MM.1S (cell line): ENCODE measurements at regions not wholly inside any gene's neighbourhood (a gene's known extent, or its start where the extent isn't known, plus 50 kb on each side); places are given as distances from the start of the nearest gene placed in this dataset.

Experiments
- DNase-seq: peaks from one replicate; pipeline ENCODE4 v3.0.0-alpha.2; 2015
- H2AFZ ChIP-seq: fragments of 300-600 bp; sonication (generic); 2 replicates; pipeline ENCODE4 v1.6.0; 2016; ENCODE audit warnings: antibody characterized with exemption, low read length
- H3F3A ChIP-seq: fragments of 300-600 bp; sonication (generic); 2 replicates; pipeline ENCODE4 v1.6.1; 2016; ENCODE audit warnings: mild to moderate bottlenecking, antibody characterized with exemption, low read length, moderate library complexity, mixed read lengths; ENCODE audit not compliant: insufficient read depth
- H3K27ac ChIP-seq: fragments of 300-600 bp; sonication (generic); 2 replicates; pipeline ENCODE4 v1.5.1; 2016; ENCODE audit warnings: mild to moderate bottlenecking, low read length
- H3K27me3 ChIP-seq: fragments of 300-600 bp; sonication (generic); replicated peaks from 2 replicates; pipeline ENCODE4 v1.6.0; 2016; ENCODE audit warnings: low read length; ENCODE audit not compliant: insufficient read depth
- H3K36me3 ChIP-seq: fragments of 300-600 bp; sonication (generic); replicated peaks from 2 replicates; pipeline ENCODE4 v1.6.1; 2016; ENCODE audit warnings: mild to moderate bottlenecking, low read length, mixed read lengths; ENCODE audit not compliant: insufficient read depth
- H3K4me1 ChIP-seq: fragments of 300-600 bp; sonication (generic); 2 replicates; pipeline ENCODE4 v1.6.1; 2016; ENCODE audit warnings: low read length, mixed read lengths
- H3K4me2 ChIP-seq: fragments of 300-600 bp; sonication (generic); 2 replicates; pipeline ENCODE4 v1.6.0; 2016; ENCODE audit warnings: low read depth, low read length
- H3K4me3 ChIP-seq: fragments of 300-600 bp; sonication (generic); 2 replicates; pipeline ENCODE4 v1.5.1; 2016; ENCODE audit warnings: low read length, mixed read lengths
- H3K79me2 ChIP-seq: fragments of 300-600 bp; sonication (generic); 2 replicates; pipeline ENCODE4 v1.6.1; 2016; ENCODE audit warnings: mixed run types, low read length, mixed read lengths
- H3K9ac ChIP-seq: fragments of 300-600 bp; sonication (generic); 2 replicates; pipeline ENCODE4 v1.6.1; 2016; ENCODE audit warnings: low read length, mixed read lengths
- H3K9me2 ChIP-seq: fragments of 300-600 bp; sonication (generic); replicated peaks from 2 replicates; pipeline ENCODE4 v1.6.1; 2016; ENCODE audit warnings: mild to moderate bottlenecking, low read length, mixed read lengths; ENCODE audit not compliant: insufficient read depth
- H3K9me3 ChIP-seq: fragments of 300-600 bp; sonication (generic); replicated peaks from 2 replicates; pipeline ENCODE4 v1.6.1; 2016; ENCODE audit warnings: mild to moderate bottlenecking, low read length, mixed read lengths; ENCODE audit not compliant: insufficient read depth
- H4K20me1 ChIP-seq: fragments of 300-600 bp; sonication (generic); 2 replicates; pipeline ENCODE4 v1.6.1; 2016; ENCODE audit warnings: mild to moderate bottlenecking, low read length, moderate library complexity, mixed read lengths; ENCODE audit not compliant: insufficient read depth
- CTCF ChIP-seq: fragments of 300-600 bp; sonication (generic); IDR thresholded peaks from 2 replicates; pipeline ENCODE4 v1.5.1; 2016; ENCODE audit warnings: antibody characterized with exemption, low read length, mixed read lengths
- EZH2 ChIP-seq: fragments of 300-600 bp; sonication (generic); optimal IDR thresholded peaks from 2 replicates; pipeline ENCODE3; 2017; ENCODE audit warnings: low read depth, mild to moderate bottlenecking, antibody characterized with exemption, low read length, mixed read lengths
- EZH2phosphoT487 ChIP-seq: fragments of 300-600 bp; sonication (generic); IDR thresholded peaks from 2 replicates; pipeline ENCODE4 v1.6.1; 2018; ENCODE audit warnings: antibody characterized with exemption, low read length

GRCh38 chr12:114767906-114768722 lies 84.1 kb upstream of the TBX3 start:
- Histone ChIP-seq H3K4me2 (no peak overlapping the region), H3K36me3 (no peaks in the 10 kb centered on the region), H3F3A (no peaks in the 10 kb centered on the region), H3K9me3 (no peaks in the 10 kb centered on the region), H3K27me3 (no peaks in the 10 kb centered on the region), H3K4me3 (no peak overlapping the region), H4K20me1 (no peaks in the 10 kb centered on the region), H2AFZ (no peak overlapping the region), H3K4me1 (no peaks in the 10 kb centered on the region), H3K79me2 (no peaks in the 10 kb centered on the region), H3K27ac (no peak overlapping the region), H3K9ac (no peak overlapping the region), H3K9me2 (no peaks in the 10 kb centered on the region)
- no peak for TF ChIP-seq CTCF
- no peak for TF ChIP-seq EZH2
- no peak for DNase-seq

GRCh38 chr12:114767084-114767760 lies 83.2 kb upstream of the TBX3 start:
- no peaks in the 10 kb centered on the region for H3K4me1 ChIP-seq
- no peak overlapping the region for H2AFZ ChIP-seq
- no peak overlapping the region for H3K4me2 ChIP-seq
- no peak overlapping the region for H3K4me3 ChIP-seq
- H3F3A ChIP-seq, result no peaks in the 10 kb centered on the region
- no peak overlapping the region for H3K27ac ChIP-seq
- no peak overlapping the region for H3K9ac ChIP-seq
- H3K79me2 ChIP-seq, result no peaks in the 10 kb centered on the region
- H3K36me3 ChIP-seq, result no peaks in the 10 kb centered on the region
- no peaks in the 10 kb centered on the region for H3K9me3 ChIP-seq
- H3K27me3 ChIP-seq, result no peaks in the 10 kb centered on the region
- H3K9me2 ChIP-seq, result no peaks in the 10 kb centered on the region
- no peak for DNase-seq
- TF ChIP-seq EZH2phosphoT487, result no peak
- no peak for TF ChIP-seq CTCF
- no peak for TF ChIP-seq EZH2
- H4K20me1 ChIP-seq, result no peaks in the 10 kb centered on the region

- no peaks in the 10 kb centered on the region for H3K36me3 ChIP-seq
- no peaks in the 10 kb centered on the region for H3K9me2 ChIP-seq
- no peaks in the 10 kb centered on the region for H3K4me1 ChIP-seq
- H3K27me3 ChIP-seq, result no peaks in the 10 kb centered on the region
- H2AFZ ChIP-seq, result no peak overlapping the region
- no peaks in the 10 kb centered on the region for H3K9me3 ChIP-seq
- H3K4me3 ChIP-seq, result no peak overlapping the region
- no peak overlapping the region for H3K4me2 ChIP-seq
- no peaks in the 10 kb centered on the region for H3F3A ChIP-seq
- no peak overlapping the region for H3K9ac ChIP-seq
- H3K27ac ChIP-seq, result no peak overlapping the region
- no peaks in the 10 kb centered on the region for H4K20me1 ChIP-seq
- TF ChIP-seq CTCF, result no peak
- TF ChIP-seq EZH2phosphoT487, result no peak
- no peak for TF ChIP-seq EZH2
- no peak for DNase-seq
- H3K79me2 ChIP-seq, result no peaks in the 10 kb centered on the region
These were observed 82.2 kb upstream of the TBX3 start for GRCh38 chr12:114765960-114766691.
